Neural progenitor cell (in vitro differentiated cells): ENCODE measurements at regions not wholly inside any gene's neighbourhood (a gene's known extent, or its start where the extent isn't known, plus 50 kb on each side); places are given as distances from the start of the nearest gene placed in this dataset.

Source experiments
- EZH2 ChIP-seq: fragments of 200-600 bp; sonication (generic); IDR thresholded peaks from 2 replicates; pipeline ENCODE4 v1.6.1; 2017; ENCODE audit warnings: antibody characterized with exemption, mild to moderate bottlenecking, moderate library complexity
- EZH2phosphoT487 ChIP-seq: fragments of 200-600 bp; sonication (generic); IDR thresholded peaks from 2 replicates; pipeline ENCODE4 v1.6.1; 2017; ENCODE audit warnings: antibody characterized with exemption
- TF ChIP-seq, protein P1 (sequence below): fragments of 200-600 bp; sonication (generic); IDR thresholded peaks from 2 replicates; pipeline ENCODE4 v1.5.1; 2017; ENCODE audit warnings: antibody characterized with exemption, mild to moderate bottlenecking

- TF ChIP-seq, protein P1, sequence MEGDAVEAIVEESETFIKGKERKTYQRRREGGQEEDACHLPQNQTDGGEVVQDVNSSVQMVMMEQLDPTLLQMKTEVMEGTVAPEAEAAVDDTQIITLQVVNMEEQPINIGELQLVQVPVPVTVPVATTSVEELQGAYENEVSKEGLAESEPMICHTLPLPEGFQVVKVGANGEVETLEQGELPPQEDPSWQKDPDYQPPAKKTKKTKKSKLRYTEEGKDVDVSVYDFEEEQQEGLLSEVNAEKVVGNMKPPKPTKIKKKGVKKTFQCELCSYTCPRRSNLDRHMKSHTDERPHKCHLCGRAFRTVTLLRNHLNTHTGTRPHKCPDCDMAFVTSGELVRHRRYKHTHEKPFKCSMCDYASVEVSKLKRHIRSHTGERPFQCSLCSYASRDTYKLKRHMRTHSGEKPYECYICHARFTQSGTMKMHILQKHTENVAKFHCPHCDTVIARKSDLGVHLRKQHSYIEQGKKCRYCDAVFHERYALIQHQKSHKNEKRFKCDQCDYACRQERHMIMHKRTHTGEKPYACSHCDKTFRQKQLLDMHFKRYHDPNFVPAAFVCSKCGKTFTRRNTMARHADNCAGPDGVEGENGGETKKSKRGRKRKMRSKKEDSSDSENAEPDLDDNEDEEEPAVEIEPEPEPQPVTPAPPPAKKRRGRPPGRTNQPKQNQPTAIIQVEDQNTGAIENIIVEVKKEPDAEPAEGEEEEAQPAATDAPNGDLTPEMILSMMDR: no peak
- TF ChIP-seq EZH2 (no peak), EZH2phosphoT487 (no peak)
Measured at GRCh38 chr15:61764981-61765380, 295.3 kb downstream of the VPS13C start.
